OCI-LY1 (cell line): ENCODE measurements at regions not wholly inside any gene's neighbourhood (a gene's known extent, or its start where the extent isn't known, plus 50 kb on each side); places are given as distances from the start of the nearest gene placed in this dataset.

Source experiments
- H2AFZ ChIP-seq: fragments of 200-600 bp; sonication (generic), shearing (Covaris generic); 2 replicates; pipeline ENCODE4 v1.6.0; 2014; ENCODE audit warnings: antibody characterized with exemption, mild to moderate bottlenecking, low read length
- H3F3A ChIP-seq: fragments of 200-600 bp; sonication (generic), shearing (Covaris generic); 2 replicates; pipeline ENCODE4 v1.6.0; 2014; ENCODE audit warnings: mild to moderate bottlenecking, antibody characterized with exemption, low read length, moderate library complexity; ENCODE audit not compliant: insufficient read depth
- H3K27ac ChIP-seq: fragments of 200-600 bp; sonication (generic); 2 replicates; pipeline ENCODE4 v1.5.1; 2014; ENCODE audit warnings: low read length, mixed run types, mild to moderate bottlenecking, low read depth; ENCODE audit not compliant: poor library complexity, severe bottlenecking
- H3K27me3 ChIP-seq: fragments of 200-600 bp; sonication (generic); 2 replicates; pipeline ENCODE4 v1.6.0; 2014; ENCODE audit warnings: antibody characterized with exemption, mild to moderate bottlenecking, low read length, moderate library complexity; ENCODE audit not compliant: insufficient read depth
- H3K36me3 ChIP-seq: fragments of 200-600 bp; sonication (generic); 2 replicates; pipeline ENCODE4 v1.6.1; 2014; ENCODE audit warnings: mild to moderate bottlenecking, antibody characterized with exemption, low read length, moderate library complexity, mixed read lengths; ENCODE audit not compliant: insufficient read depth
- H3K4me1 ChIP-seq: fragments of 200-600 bp; sonication (generic); 2 replicates; pipeline ENCODE4 v1.5.1; 2014; ENCODE audit warnings: mild to moderate bottlenecking, low read length, moderate library complexity; ENCODE audit not compliant: insufficient read depth, severe bottlenecking
- H3K4me2 ChIP-seq: fragments of 200-600 bp; sonication (generic), shearing (Covaris generic); 2 replicates; pipeline ENCODE4 v1.6.1; 2014; ENCODE audit warnings: low read length
- H3K4me3 ChIP-seq: fragments of 200-600 bp; sonication (generic); 2 replicates; pipeline ENCODE4 v1.5.1; 2014; ENCODE audit warnings: low read length, low read depth, mild to moderate bottlenecking, mixed read lengths; ENCODE audit not compliant: poor library complexity, severe bottlenecking
- H3K79me2 ChIP-seq: fragments of 200-600 bp; shearing (Covaris generic); 2 replicates; pipeline ENCODE4 v1.6.1; 2016; ENCODE audit warnings: mixed run types, low read length, mixed read lengths; ENCODE audit not compliant: insufficient read depth
- H3K9ac ChIP-seq: fragments of 200-600 bp; sonication (generic), shearing (Covaris generic); 2 replicates; pipeline ENCODE4 v1.6.1; 2014; ENCODE audit warnings: mild to moderate bottlenecking, low read length, mixed read lengths
- H3K9me2 ChIP-seq: fragments of 200-600 bp; sonication (generic), shearing (Covaris generic); 2 replicates; pipeline ENCODE4 v1.6.1; 2014; ENCODE audit warnings: low read depth, mild to moderate bottlenecking, low read length, mixed read lengths
- H3K9me3 ChIP-seq: fragments of 200-600 bp; shearing (Covaris generic); 2 replicates; pipeline ENCODE4 v1.6.1; 2014; ENCODE audit warnings: low read length, mixed read lengths
- H4K20me1 ChIP-seq: fragments of 200-600 bp; sonication (generic), shearing (Covaris generic); 2 replicates; pipeline ENCODE4 v1.6.0; 2016; ENCODE audit warnings: mild to moderate bottlenecking, low read length; ENCODE audit not compliant: insufficient read depth
- CTCF ChIP-seq: fragments of 200-600 bp; sonication (generic), shearing (Covaris generic); IDR thresholded peaks from 2 replicates; pipeline ENCODE4 v1.5.1; 2017; ENCODE audit warnings: mild to moderate bottlenecking, antibody characterized with exemption, low read length, moderate library complexity, mixed read lengths
- EZH2 ChIP-seq: fragments of 200-600 bp; sonication (generic), shearing (Covaris generic); IDR thresholded peaks from 2 replicates; pipeline ENCODE4 v1.8.0; 2017; ENCODE audit warnings: borderline replicate concordance, mixed run types, mild to moderate bottlenecking, antibody characterized with exemption, low read length, moderate library complexity, mixed read lengths

- TF ChIP-seq EZH2 (no peak), CTCF (no peak; the same call in 1 of the 2 replicates)
- no peak overlapping the region for H3K9ac ChIP-seq
- no peaks in the 10 kb centered on the region for H3K4me1 ChIP-seq
- H3K9me3 ChIP-seq: no peaks in the 10 kb centered on the region
- no peaks in the 10 kb centered on the region for H3F3A ChIP-seq
- no peaks in the 10 kb centered on the region for H3K36me3 ChIP-seq
- no peaks in the 10 kb centered on the region for H3K27me3 ChIP-seq
- H3K4me3 ChIP-seq: no peak overlapping the region
- H4K20me1 ChIP-seq: no peaks in the 10 kb centered on the region
- H3K9me2 ChIP-seq: no peaks in the 10 kb centered on the region
- no peak overlapping the region for H2AFZ ChIP-seq
- H3K27ac ChIP-seq: no peak overlapping the region
- no peaks in the 10 kb centered on the region for H3K79me2 ChIP-seq
- no peak overlapping the region for H3K4me2 ChIP-seq
Measured at GRCh38 chrX:87299563-87300160, 217.9 kb upstream of the KLHL4 start.

GRCh38 chrX:87310780-87311179, 206.8 kb upstream of the KLHL4 start:
- Histone ChIP-seq H3K79me2 (no peaks in the 10 kb centered on the region), H2AFZ (no peak overlapping the region), H3K9me3 (no peaks in the 10 kb centered on the region), H3K36me3 (no peaks in the 10 kb centered on the region), H3K27ac (no peak overlapping the region), H3K27me3 (no peaks in the 10 kb centered on the region), H3K9ac (no peak overlapping the region), H4K20me1 (no peaks in the 10 kb centered on the region), H3K4me3 (no peak overlapping the region), H3K9me2 (no peaks in the 10 kb centered on the region), H3K4me2 (no peak overlapping the region), H3F3A (no peaks in the 10 kb centered on the region), H3K4me1 (no peaks in the 10 kb centered on the region)
- TF ChIP-seq CTCF (no peak), EZH2 (no peak)

- H3K79me2 ChIP-seq: no peaks in the 10 kb centered on the region
- H2AFZ ChIP-seq: no peak overlapping the region
- H3K9ac ChIP-seq: no peak overlapping the region
- no peaks in the 10 kb centered on the region for H3K4me1 ChIP-seq
- H3K27me3 ChIP-seq: no peaks in the 10 kb centered on the region
- no peak for TF ChIP-seq CTCF
- no peak for TF ChIP-seq EZH2
- no peak overlapping the region for H3K4me2 ChIP-seq
- H3K9me3 ChIP-seq: no peaks in the 10 kb centered on the region
- H4K20me1 ChIP-seq: no peaks in the 10 kb centered on the region
- no peaks in the 10 kb centered on the region for H3F3A ChIP-seq
- H3K36me3 ChIP-seq: no peaks in the 10 kb centered on the region
- no peak overlapping the region for H3K4me3 ChIP-seq
- no peaks in the 10 kb centered on the region for H3K9me2 ChIP-seq
- H3K27ac ChIP-seq: no peak overlapping the region
Measured at GRCh38 chrX:87327267-87327666, 190.3 kb upstream of the KLHL4 start.
